CD4-positive, alpha-beta memory T cell (primary cell): ENCODE measurements at regions not wholly inside any gene's neighbourhood (a gene's known extent, or its start where the extent isn't known, plus 50 kb on each side); places are given as distances from the start of the nearest gene placed in this dataset.

Experiments used
- CTCF ChIA-PET: fragments of 350-600 bp; sonication (Branson Sonifier 250); formaldehyde crosslinking; loops from one replicate; lab custom pipeline; 2021; ENCODE audit warnings: inconsistent platforms; ENCODE audit not compliant: partially characterized antibody; lab: Charles Lee
- POLR2A ChIA-PET: fragments of 350-600 bp; sonication (Branson Sonifier 250); formaldehyde crosslinking; loops from one replicate; lab custom pipeline; 2021; ENCODE audit not compliant: partially characterized antibody; lab: Charles Lee
- DNase-seq, 5 donors: peaks; one replicate each; pipeline versions ENCODE4 v3.0.0 to v3.0.0-alpha.2; 2020 to 2022; ENCODE audit warnings: mixed read lengths in 1 of 5
- H3K27ac ChIP-seq: one replicate; pipeline ENCODE4 v1.7.0; 2013; ENCODE audit warnings: low read depth, low read length
- H3K27me3 ChIP-seq: 2 replicates; pipeline ENCODE4 v1.7.0; 2013; ENCODE audit warnings: mild to moderate bottlenecking, low read length, moderate library complexity; ENCODE audit not compliant: insufficient read depth
- H3K36me3 ChIP-seq: 2 replicates; pipeline ENCODE4 v1.7.0; 2013; ENCODE audit warnings: mild to moderate bottlenecking, low read length, moderate library complexity; ENCODE audit not compliant: insufficient read depth
- H3K4me1 ChIP-seq: 2 replicates; pipeline ENCODE4 v1.7.0; 2013; ENCODE audit warnings: mild to moderate bottlenecking, low read length, moderate library complexity; ENCODE audit not compliant: insufficient read depth
- H3K4me3 ChIP-seq, 2 donors: one replicate each; pipeline ENCODE4 v1.7.0; 2013; ENCODE audit warnings: low read length in 2 of 2, mild to moderate bottlenecking in 1 of 2
- H3K9me3 ChIP-seq, 2 donors: one replicate each; pipeline ENCODE4 v1.7.0; 2013; ENCODE audit warnings: low read length in 2 of 2, control low read depth in 1 of 2; ENCODE audit not compliant: control insufficient read depth in 1 of 2
- H3K27ac Mint-ChIP-seq, 7 donors: one replicate each; pipeline ENCODE4 v1.8.0; 2020 to 2021; ENCODE audit warnings: mixed read lengths in 7 of 7, mild to moderate bottlenecking in 6 of 7, inconsistent platforms in 3 of 7, moderate library complexity in 3 of 7
- H3K27me3 Mint-ChIP-seq, 2 donors: one replicate each; pipeline ENCODE4 v1.8.0; 2020 to 2021; ENCODE audit warnings: mixed read lengths in 2 of 2
- H3K36me3 Mint-ChIP-seq, 2 donors: one replicate each; pipeline ENCODE4 v1.8.0; 2020 to 2021; ENCODE audit warnings: mixed read lengths in 2 of 2, inconsistent platforms in 1 of 2, mild to moderate bottlenecking in 1 of 2
- H3K4me1 Mint-ChIP-seq, 4 donors: one replicate each; pipeline ENCODE4 v1.8.0; 2020 to 2021; ENCODE audit warnings: mixed read lengths in 4 of 4, mild to moderate bottlenecking in 1 of 4
- H3K4me3 Mint-ChIP-seq, 8 donors: one replicate each; pipeline ENCODE4 v1.8.0; 2020 to 2021; ENCODE audit warnings: mixed read lengths in 8 of 8, mild to moderate bottlenecking in 7 of 8, moderate library complexity in 6 of 8, inconsistent platforms in 3 of 8
- H3K9me3 Mint-ChIP-seq, 8 donors: one replicate each; pipeline ENCODE4 v1.8.0; 2020 to 2021; ENCODE audit warnings: mixed read lengths in 8 of 8, mild to moderate bottlenecking in 5 of 8, inconsistent platforms in 3 of 8, moderate library complexity in 1 of 8
- intact Hi-C: fragments of 100-400 bp; cut with micrococcal nuclease; formaldehyde crosslinking; loops from one replicate; pipeline ENCODE4 v1.15.1; 2023

DNA sequence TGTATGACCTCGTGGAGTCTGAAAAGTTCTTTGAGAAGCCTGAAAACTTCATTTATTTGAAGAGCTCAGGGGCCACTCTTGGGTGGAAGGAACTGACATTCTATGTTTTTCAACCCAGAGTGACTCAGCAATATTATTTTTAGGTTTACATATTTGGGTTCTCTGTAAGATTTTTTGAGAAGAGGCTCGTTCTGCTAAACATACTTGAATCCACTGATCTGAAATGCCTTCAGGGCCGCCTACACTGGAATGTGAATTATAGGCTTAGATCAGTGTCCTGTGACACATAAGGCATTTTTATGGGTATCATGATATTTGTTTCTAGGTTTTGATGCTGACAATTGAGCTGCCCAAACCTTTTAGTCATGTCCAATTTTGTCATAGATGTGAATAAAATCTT is 86.2 kb downstream of the PSAT1 start:
- no peak overlapping the region for H3K27ac ChIP-seq
- intact Hi-C loops = no loop called here

DNA sequence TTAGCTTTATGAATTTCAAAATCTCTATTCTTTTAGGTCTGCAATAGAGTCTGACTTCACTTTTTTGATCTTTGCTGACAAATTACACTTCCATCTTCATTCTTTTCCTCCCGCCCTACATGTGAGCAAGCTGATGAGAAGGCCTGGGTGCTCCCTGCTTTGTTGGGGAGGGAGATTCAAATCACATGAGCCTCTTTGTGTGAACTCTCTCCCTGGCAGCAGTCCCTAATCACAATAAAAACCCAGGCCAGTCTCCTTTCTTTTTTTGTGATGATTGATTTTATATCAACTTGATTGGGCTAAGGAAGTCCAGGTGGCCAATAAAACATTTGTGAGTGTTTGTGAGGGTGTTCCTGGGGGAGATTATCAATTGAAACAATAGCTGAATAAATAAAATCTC is 89.4 kb downstream of the PSAT1 start:
- Mint-ChIP-seq H3K4me1 (no peaks in the 10 kb centered on the region), H3K4me3 (no peak overlapping the region), H3K27ac (no peak overlapping the region), H3K36me3 (no peaks in the 10 kb centered on the region), H3K9me3 (peaks cover 0 to 9% (median 0%) of the 10 kb centered on the region in 8 donors), H3K27me3 (peaks cover 0 to 6% of the 10 kb centered on the region in 2 donors)
- H3K27ac ChIP-seq = no peak overlapping the region
- H3K36me3 ChIP-seq = no peaks in the 10 kb centered on the region
- ChIA-PET CTCF (no interaction called here), POLR2A (no interaction called here)
- H3K4me1 ChIP-seq = no peaks in the 10 kb centered on the region
- no peaks in the 10 kb centered on the region for H3K9me3 ChIP-seq
- H3K27me3 ChIP-seq = no peaks in the 10 kb centered on the region
- intact Hi-C loops = no loop called here
- no peak overlapping the region for H3K4me3 ChIP-seq
- DNase-seq = no peak

More for the DNA sequence above, 86.2 kb downstream of the PSAT1 start:
- ChIA-PET POLR2A (interaction anchor here (0.7 kb wide), 1 partner anchor 365 kb away, joined by 3 read pairs; no protein-coding TSS in a partner anchor), CTCF (no interaction called here)
- Histone ChIP-seq H3K4me1 (no peaks in the 10 kb centered on the region), H3K4me3 (no peak overlapping the region), H3K27me3 (no peaks in the 10 kb centered on the region), H3K36me3 (no peaks in the 10 kb centered on the region), H3K9me3 (no peaks in the 10 kb centered on the region)
- H3K36me3 Mint-ChIP-seq = no peaks in the 10 kb centered on the region
- no peak for DNase-seq
- no peaks in the 10 kb centered on the region for H3K4me1 Mint-ChIP-seq
- no peak overlapping the region for H3K27ac Mint-ChIP-seq
- peaks cover 2 to 13% of the 10 kb centered on the region in 2 donors for H3K27me3 Mint-ChIP-seq
- no peak overlapping the region for H3K4me3 Mint-ChIP-seq
- peaks cover 0 to 4% (median 0%) of the 10 kb centered on the region in 8 donors for H3K9me3 Mint-ChIP-seq

DNA sequence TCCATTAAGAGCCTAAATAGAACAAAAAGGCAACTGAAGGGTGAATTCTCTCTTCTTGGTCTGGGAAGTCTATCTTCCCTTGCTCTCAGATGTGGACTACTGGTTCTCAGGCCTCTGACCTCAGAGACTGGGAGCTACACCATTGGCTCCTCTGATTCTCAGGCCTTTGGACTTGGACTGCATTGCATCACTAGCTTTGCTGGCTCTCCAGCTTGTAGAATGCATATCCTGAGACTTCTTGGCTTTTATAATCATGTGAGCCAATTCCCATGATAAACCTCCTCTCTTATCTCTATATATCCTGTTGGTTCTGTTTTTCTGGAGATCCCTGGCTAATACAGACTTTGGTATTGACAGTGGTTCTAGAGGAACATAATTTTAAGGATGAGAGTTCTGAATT is 89.8 kb downstream of the PSAT1 start:
- Mint-ChIP-seq H3K36me3 (no peaks in the 10 kb centered on the region), H3K27ac (no peak overlapping the region), H3K27me3 (peaks cover 0 to 6% of the 10 kb centered on the region in 2 donors), H3K9me3 (peaks cover 0 to 9% (median 0%) of the 10 kb centered on the region in 8 donors), H3K4me1 (no peaks in the 10 kb centered on the region), H3K4me3 (no peak overlapping the region)
- Histone ChIP-seq H3K36me3 (no peaks in the 10 kb centered on the region), H3K4me1 (no peaks in the 10 kb centered on the region), H3K4me3 (no peak overlapping the region), H3K27me3 (no peaks in the 10 kb centered on the region), H3K27ac (no peak overlapping the region), H3K9me3 (no peaks in the 10 kb centered on the region)
- ChIA-PET CTCF (no interaction called here), POLR2A (no interaction called here)
- intact Hi-C loops = no loop called here
- DNase-seq = no peak

DNA sequence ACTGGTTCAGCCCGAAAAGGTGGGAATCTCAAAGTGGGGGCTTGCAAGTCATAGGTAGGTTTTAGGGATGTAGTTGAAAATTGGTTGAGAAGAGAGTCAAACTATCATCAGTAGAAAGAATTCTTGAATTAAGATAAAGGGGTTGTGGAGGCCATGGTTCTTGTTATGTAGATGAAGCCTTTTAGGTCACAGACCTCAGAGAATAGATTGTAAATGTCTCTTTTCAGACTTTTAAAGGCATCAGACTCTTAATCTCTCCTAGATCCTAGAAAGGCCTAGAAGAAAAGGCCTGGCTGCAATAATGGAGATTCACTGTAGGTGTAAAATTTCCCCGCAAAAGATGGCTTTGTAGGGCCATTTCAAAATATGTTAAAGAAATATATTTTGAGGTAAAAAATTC is 96.4 kb downstream of the PSAT1 start:
- no peaks in the 10 kb centered on the region for H3K9me3 ChIP-seq
- no peak overlapping the region for H3K4me3 ChIP-seq
- intact Hi-C loops = no loop called here
- H3K4me1 Mint-ChIP-seq = no peaks in the 10 kb centered on the region
- peaks cover 4 to 6% of the 10 kb centered on the region in 2 donors for H3K27me3 Mint-ChIP-seq
- no peak overlapping the region for H3K27ac Mint-ChIP-seq
- no peak for DNase-seq
- H3K4me3 Mint-ChIP-seq = no peak overlapping the region
- peaks cover 0 to 7% of the 10 kb centered on the region in 2 donors for H3K36me3 Mint-ChIP-seq
- H3K4me1 ChIP-seq = no peaks in the 10 kb centered on the region
- peaks cover 3 to 26% (median 18%) of the 10 kb centered on the region in 8 donors for H3K9me3 Mint-ChIP-seq
- ChIA-PET POLR2A (no interaction called here), CTCF (no interaction called here)
- H3K27ac ChIP-seq = no peak overlapping the region
- no peaks in the 10 kb centered on the region for H3K27me3 ChIP-seq
- H3K36me3 ChIP-seq = no peaks in the 10 kb centered on the region

DNA sequence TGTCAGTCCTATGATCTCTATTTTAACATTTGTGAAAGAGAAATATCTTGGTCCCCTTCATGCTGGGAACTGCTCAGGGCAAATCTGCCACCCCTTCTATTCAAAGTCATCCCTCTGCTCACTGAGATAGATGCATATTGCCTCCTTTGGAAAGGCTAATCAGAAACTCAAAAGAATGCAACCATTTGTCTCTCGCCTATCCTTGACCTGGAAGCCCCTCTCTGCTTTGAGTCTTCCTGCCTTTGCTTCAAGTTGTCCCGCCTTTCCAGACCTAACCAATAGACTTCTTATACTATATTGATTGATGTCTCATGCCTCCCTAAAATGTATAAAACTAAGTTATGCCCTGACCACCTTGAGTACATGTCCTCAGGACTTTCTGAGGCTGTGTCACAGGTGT is 97.0 kb downstream of the PSAT1 start:
- no peaks in the 10 kb centered on the region for H3K4me1 ChIP-seq
- Mint-ChIP-seq H3K36me3 (peaks cover 0 to 7% of the 10 kb centered on the region in 2 donors), H3K4me1 (no peaks in the 10 kb centered on the region), H3K27ac (no peak overlapping the region), H3K4me3 (no peak overlapping the region), H3K27me3 (peaks cover 4 to 6% of the 10 kb centered on the region in 2 donors), H3K9me3 (peaks cover 3 to 24% (median 17%) of the 10 kb centered on the region in 8 donors)
- POLR2A ChIA-PET = no interaction called here
- intact Hi-C loops = no loop called here
- H3K9me3 ChIP-seq = no peaks in the 10 kb centered on the region
- DNase-seq = no peak
- no peak overlapping the region for H3K4me3 ChIP-seq
- H3K27me3 ChIP-seq = no peaks in the 10 kb centered on the region
- no peak overlapping the region for H3K27ac ChIP-seq
- CTCF ChIA-PET = no interaction called here
- no peaks in the 10 kb centered on the region for H3K36me3 ChIP-seq

DNA sequence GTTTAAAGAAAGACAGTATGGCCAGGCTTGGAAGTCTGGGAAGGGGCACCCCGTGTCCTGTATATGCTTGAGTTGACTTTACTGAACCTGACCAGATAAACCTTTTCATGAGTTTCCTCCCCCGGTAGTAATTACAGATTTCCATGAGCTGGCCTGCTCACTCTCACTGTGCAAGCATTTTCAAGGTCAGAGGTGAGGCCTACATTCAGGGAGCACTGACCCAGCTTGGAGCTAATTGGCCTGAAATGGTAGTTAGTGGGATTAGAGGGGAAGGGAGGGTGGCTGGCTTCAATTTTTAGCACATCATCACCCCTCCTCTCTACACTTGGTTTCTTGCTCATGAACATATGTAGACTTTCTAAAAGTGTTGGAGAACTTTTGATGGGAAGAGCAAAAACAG is 99.2 kb downstream of the PSAT1 start:
- Histone ChIP-seq H3K27me3 (no peaks in the 10 kb centered on the region), H3K27ac (no peak overlapping the region), H3K4me1 (no peaks in the 10 kb centered on the region), H3K9me3 (no peaks in the 10 kb centered on the region), H3K36me3 (no peaks in the 10 kb centered on the region), H3K4me3 (no peak overlapping the region)
- Mint-ChIP-seq H3K4me3 (no peak overlapping the region), H3K27me3 (peaks cover 4 to 6% of the 10 kb centered on the region in 2 donors), H3K27ac (no peak overlapping the region), H3K9me3 (peaks cover 3 to 22% (median 16%) of the 10 kb centered on the region in 8 donors), H3K36me3 (peaks cover 0 to 7% of the 10 kb centered on the region in 2 donors), H3K4me1 (no peaks in the 10 kb centered on the region)
- DNase-seq = no peak
- CTCF ChIA-PET = no interaction called here
- POLR2A ChIA-PET = no interaction called here
- intact Hi-C loops = no loop called here

DNA sequence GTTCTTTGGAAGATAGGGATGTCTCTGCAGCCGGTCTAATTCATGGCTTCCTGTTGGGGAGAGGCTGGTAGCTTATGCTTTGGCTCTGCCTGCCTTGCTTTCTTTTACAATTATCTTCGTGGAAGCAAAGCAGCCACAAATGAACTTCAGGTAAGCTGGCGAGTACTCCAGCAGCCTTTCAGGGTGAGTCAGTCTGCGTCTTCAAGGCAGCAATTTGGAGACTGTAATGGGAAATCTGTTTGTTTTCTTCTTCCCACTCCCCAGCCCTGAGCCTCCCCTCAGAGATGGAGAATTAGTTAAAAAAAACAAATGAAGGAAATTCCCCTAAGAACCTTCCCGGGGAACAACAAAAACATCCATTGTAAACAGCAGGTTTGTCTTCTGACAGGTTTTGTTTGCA is 100.1 kb downstream of the PSAT1 start:
- Histone ChIP-seq H3K27ac (no peak overlapping the region), H3K4me3 (no peak overlapping the region), H3K27me3 (no peaks in the 10 kb centered on the region), H3K4me1 (no peaks in the 10 kb centered on the region), H3K36me3 (no peaks in the 10 kb centered on the region), H3K9me3 (no peaks in the 10 kb centered on the region)
- Mint-ChIP-seq H3K4me1 (no peaks in the 10 kb centered on the region), H3K27me3 (peaks cover 4 to 6% of the 10 kb centered on the region in 2 donors), H3K4me3 (no peak overlapping the region), H3K9me3 (peaks cover 3 to 22% (median 16%) of the 10 kb centered on the region in 8 donors), H3K27ac (no peak overlapping the region), H3K36me3 (peaks cover 0 to 7% of the 10 kb centered on the region in 2 donors)
- DNase-seq = no peak
- POLR2A ChIA-PET = no interaction called here
- intact Hi-C loops = no loop called here
- CTCF ChIA-PET = no interaction called here

DNA sequence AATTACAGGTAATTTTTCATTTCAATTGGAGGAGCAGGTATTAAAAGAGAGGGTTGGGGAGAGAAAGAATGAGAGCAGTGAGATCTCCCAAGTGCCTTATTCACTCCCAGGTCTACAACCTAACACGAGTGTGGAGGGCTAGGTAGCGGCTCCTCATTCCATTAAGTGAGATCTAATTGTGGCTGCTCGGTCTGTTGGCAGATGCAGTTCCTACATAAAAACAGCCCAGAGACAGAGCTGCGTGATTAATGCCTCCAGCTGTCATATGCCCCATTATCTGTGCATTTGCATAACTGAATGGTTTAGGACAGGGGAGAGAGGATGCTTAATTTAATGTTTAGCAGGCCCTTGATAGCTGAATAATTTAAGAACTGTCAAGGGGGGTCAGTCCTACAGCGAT is 100.5 kb downstream of the PSAT1 start:
- DNase-seq = no peak
- CTCF ChIA-PET = no interaction called here
- H3K4me3 Mint-ChIP-seq = no peak overlapping the region

More for the DNA sequence above, 100.5 kb downstream of the PSAT1 start:
- H3K27ac Mint-ChIP-seq = no peak overlapping the region
- Histone ChIP-seq H3K4me1 (no peaks in the 10 kb centered on the region), H3K27ac (no peak overlapping the region), H3K27me3 (no peaks in the 10 kb centered on the region), H3K4me3 (no peak overlapping the region), H3K9me3 (no peaks in the 10 kb centered on the region), H3K36me3 (no peaks in the 10 kb centered on the region)
- peaks cover 0 to 7% of the 10 kb centered on the region in 2 donors for H3K36me3 Mint-ChIP-seq
- H3K4me1 Mint-ChIP-seq = no peaks in the 10 kb centered on the region
- H3K27me3 Mint-ChIP-seq = peaks cover 4 to 6% of the 10 kb centered on the region in 2 donors
- POLR2A ChIA-PET = no interaction called here
- H3K9me3 Mint-ChIP-seq = peaks cover 3 to 22% (median 16%) of the 10 kb centered on the region in 8 donors
- intact Hi-C loops = no loop called here
